ENCODE measurements at regions not wholly inside any gene's neighbourhood (a gene's known extent, or its start where the extent isn't known, plus 50 kb on each side); places are given as distances from the start of the nearest gene placed in this dataset.
"Not testable (repeated sequence)": the region's sequence is repeated elsewhere in the genome, so short reads cannot be mapped to it uniquely, and the experiment has no call there.

- Histone ChIP-seq H3K27me3 (ENCODE audit: insufficient read depth, low read length) (no peaks in the 10 kb centered on the region), H3K4me1 (ENCODE audit: insufficient read depth, low read length) (peaks cover 16% of the 10 kb centered on the region), H3K27ac (ENCODE audit: low read depth, low read length) (no peak overlapping the region), H3K9me3 (ENCODE audit: control insufficient read depth in 1 of 2, low read length in 2 of 2) (no peaks in the 10 kb centered on the region), H3K4me3 (ENCODE audit: low read length in 2 of 2) (no peak overlapping the region), H3K36me3 (ENCODE audit: insufficient read depth, low read length) (no peaks in the 10 kb centered on the region)
- Mint-ChIP-seq H3K4me3 (no peak overlapping the region), H3K9me3 (no peaks in the 10 kb centered on the region), H3K36me3 (no peaks in the 10 kb centered on the region), H3K27ac (no peak overlapping the region), H3K27me3 (no peaks in the 10 kb centered on the region), H3K4me1 (peaks cover 12 to 20% (median 14%) of the 10 kb centered on the region in 4 donors)
- ChIA-PET CTCF (ENCODE audit: partially characterized antibody) (no interaction called here), POLR2A (ENCODE audit: partially characterized antibody) (no interaction called here)
- DNase-seq = no peak
- intact Hi-C loops (cut with micrococcal nuclease) = no loop called here
These were observed 452.8 kb upstream of the PTGER4 start for GRCh38 chr5:40226906-40227305.

- intact Hi-C loops (cut with micrococcal nuclease); H3K27me3 Mint-ChIP-seq; H3K27ac Mint-ChIP-seq; H3K4me3 Mint-ChIP-seq; H3K36me3 Mint-ChIP-seq; H3K9me3 Mint-ChIP-seq; POLR2A ChIA-PET (ENCODE audit: partially characterized antibody); H3K9me3 ChIP-seq (ENCODE audit: control insufficient read depth in 1 of 2, low read length in 2 of 2); H3K4me3 ChIP-seq (ENCODE audit: low read length in 2 of 2); H3K27me3 ChIP-seq (ENCODE audit: insufficient read depth, low read length); DNase-seq; H3K36me3 ChIP-seq (ENCODE audit: insufficient read depth, low read length); H3K27ac ChIP-seq (ENCODE audit: low read depth, low read length): not testable (repeated sequence)
- CTCF ChIA-PET (ENCODE audit: partially characterized antibody) = interaction anchor here (0.9 kb wide), 1 partner anchor 78 kb away, joined by 4 read pairs; no protein-coding TSS in a partner anchor
- peaks cover 15 to 26% (median 17%) of the 10 kb centered on the region in 4 donors for H3K4me1 Mint-ChIP-seq
- peaks cover 16% of the 10 kb centered on the region for H3K4me1 ChIP-seq (ENCODE audit: insufficient read depth, low read length)
These were observed 454.6 kb upstream of the PTGER4 start for GRCh38 chr5:40225147-40225546.

GRCh38 chr5:40224421-40224820 lies 455.3 kb upstream of the PTGER4 start:
- peaks cover 16% of the 10 kb centered on the region for H3K4me1 ChIP-seq (ENCODE audit: insufficient read depth, low read length)
- no peaks in the 10 kb centered on the region for H3K9me3 ChIP-seq (ENCODE audit: control insufficient read depth in 1 of 2, low read length in 2 of 2)
- no peaks in the 10 kb centered on the region for H3K36me3 ChIP-seq (ENCODE audit: insufficient read depth, low read length)
- H3K4me3 Mint-ChIP-seq = peak overlapping the region in 7 of 8 donors; percentile 8 to 78 (median 48)
- H3K27ac Mint-ChIP-seq = peak overlapping the region in 2 of 7 donors; percentile 11 to 60
- H3K27me3 Mint-ChIP-seq = no peaks in the 10 kb centered on the region
- intact Hi-C loops (cut with micrococcal nuclease) = no loop called here
- ChIA-PET POLR2A (ENCODE audit: partially characterized antibody) (interaction anchor here (1.1 kb wide), 1 partner anchor 18 kb away, joined by 3 read pairs; no protein-coding TSS in a partner anchor), CTCF (ENCODE audit: partially characterized antibody) (no interaction called here)
- no peaks in the 10 kb centered on the region for H3K36me3 Mint-ChIP-seq
- H3K27ac ChIP-seq (ENCODE audit: low read depth, low read length) = no peak overlapping the region
- H3K9me3 Mint-ChIP-seq = no peaks in the 10 kb centered on the region
- DNase-seq = no peak
- H3K4me3 ChIP-seq (ENCODE audit: low read length in 2 of 2) = no peak overlapping the region
- H3K4me1 Mint-ChIP-seq = peaks cover 15 to 30% (median 19%) of the 10 kb centered on the region in 4 donors
- no peaks in the 10 kb centered on the region for H3K27me3 ChIP-seq (ENCODE audit: insufficient read depth, low read length)

- peak overlapping the region in 7 of 8 donors; percentile 1 to 78 (median 48) for H3K4me3 Mint-ChIP-seq
- no peak overlapping the region for H3K4me3 ChIP-seq (ENCODE audit: low read length in 2 of 2)
- H3K36me3 ChIP-seq (ENCODE audit: insufficient read depth, low read length) = no peaks in the 10 kb centered on the region
- H3K27me3 Mint-ChIP-seq = no peaks in the 10 kb centered on the region
- H3K27me3 ChIP-seq (ENCODE audit: insufficient read depth, low read length) = no peaks in the 10 kb centered on the region
- peak; percentile 21 to 53 (median 32) for DNase-seq
- H3K4me1 Mint-ChIP-seq = peaks cover 15 to 30% (median 20%) of the 10 kb centered on the region in 4 donors
- H3K27ac Mint-ChIP-seq = peak overlapping the region in 5 of 7 donors; percentile 1 to 60 (median 11)
- CTCF ChIA-PET (ENCODE audit: partially characterized antibody) = no interaction called here
- POLR2A ChIA-PET (ENCODE audit: partially characterized antibody) = interaction anchor here (1.1 kb wide), 1 partner anchor 18 kb away, joined by 3 read pairs; no protein-coding TSS in a partner anchor
- no peak overlapping the region for H3K27ac ChIP-seq (ENCODE audit: low read depth, low read length)
- H3K36me3 Mint-ChIP-seq = no peaks in the 10 kb centered on the region
- H3K9me3 ChIP-seq (ENCODE audit: control insufficient read depth in 1 of 2, low read length in 2 of 2) = no peaks in the 10 kb centered on the region
- intact Hi-C loops (cut with micrococcal nuclease) = no loop called here
- H3K4me1 ChIP-seq (ENCODE audit: insufficient read depth, low read length) = peaks cover 16% of the 10 kb centered on the region
- H3K9me3 Mint-ChIP-seq = no peaks in the 10 kb centered on the region
These were observed 455.8 kb upstream of the PTGER4 start for GRCh38 chr5:40223884-40224402.

- H3K27ac Mint-ChIP-seq = no peak overlapping the region
- POLR2A ChIA-PET (ENCODE audit: partially characterized antibody) = no interaction called here
- intact Hi-C loops (cut with micrococcal nuclease) = no loop called here
- H3K36me3 Mint-ChIP-seq = no peaks in the 10 kb centered on the region
- H3K4me3 Mint-ChIP-seq = no peak overlapping the region
- no peaks in the 10 kb centered on the region for H3K27me3 Mint-ChIP-seq
- Histone ChIP-seq H3K4me1 (ENCODE audit: insufficient read depth, low read length) (peaks cover 16% of the 10 kb centered on the region), H3K9me3 (ENCODE audit: control insufficient read depth in 1 of 2, low read length in 2 of 2) (no peaks in the 10 kb centered on the region), H3K27ac (ENCODE audit: low read depth, low read length) (no peak overlapping the region), H3K4me3 (ENCODE audit: low read length in 2 of 2) (no peak overlapping the region), H3K36me3 (ENCODE audit: insufficient read depth, low read length) (no peaks in the 10 kb centered on the region), H3K27me3 (ENCODE audit: insufficient read depth, low read length) (no peaks in the 10 kb centered on the region)
- CTCF ChIA-PET (ENCODE audit: partially characterized antibody) = no interaction called here
- DNase-seq = no peak
- H3K4me1 Mint-ChIP-seq = peaks cover 22 to 43% (median 27%) of the 10 kb centered on the region in 4 donors
- H3K9me3 Mint-ChIP-seq = peaks cover 0 to 3% (median 0%) of the 10 kb centered on the region in 8 donors
These were observed 457.9 kb upstream of the PTGER4 start for GRCh38 chr5:40221796-40222195.

GRCh38 chr5:40221255-40221654 lies 458.5 kb upstream of the PTGER4 start:
- H3K27ac Mint-ChIP-seq = no peak overlapping the region
- Histone ChIP-seq H3K4me1 (ENCODE audit: insufficient read depth, low read length) (peaks cover 16% of the 10 kb centered on the region), H3K9me3 (ENCODE audit: control insufficient read depth in 1 of 2, low read length in 2 of 2) (no peaks in the 10 kb centered on the region), H3K4me3 (ENCODE audit: low read length in 2 of 2) (no peak overlapping the region), H3K27me3 (ENCODE audit: insufficient read depth, low read length) (no peaks in the 10 kb centered on the region), H3K27ac (ENCODE audit: low read depth, low read length) (no peak overlapping the region), H3K36me3 (ENCODE audit: insufficient read depth, low read length) (no peaks in the 10 kb centered on the region)
- no peaks in the 10 kb centered on the region for H3K36me3 Mint-ChIP-seq
- peaks cover 22 to 43% (median 27%) of the 10 kb centered on the region in 4 donors for H3K4me1 Mint-ChIP-seq
- intact Hi-C loops (cut with micrococcal nuclease) = no loop called here
- H3K4me3 Mint-ChIP-seq = no peak overlapping the region
- H3K9me3 Mint-ChIP-seq = peaks cover 0 to 3% (median 0%) of the 10 kb centered on the region in 8 donors
- ChIA-PET CTCF (ENCODE audit: partially characterized antibody) (no interaction called here), POLR2A (ENCODE audit: partially characterized antibody) (no interaction called here)
- DNase-seq = no peak
- no peaks in the 10 kb centered on the region for H3K27me3 Mint-ChIP-seq

- H3K36me3 ChIP-seq (ENCODE audit: insufficient read depth, low read length) = no peaks in the 10 kb centered on the region
- H3K9me3 Mint-ChIP-seq = peaks cover 0 to 3% (median 0%) of the 10 kb centered on the region in 8 donors
- no peak for DNase-seq
- H3K4me1 Mint-ChIP-seq = peaks cover 22 to 40% (median 25%) of the 10 kb centered on the region in 4 donors
- POLR2A ChIA-PET (ENCODE audit: partially characterized antibody) = no interaction called here
- H3K4me3 ChIP-seq (ENCODE audit: low read length in 2 of 2) = no peak overlapping the region
- no peaks in the 10 kb centered on the region for H3K27me3 ChIP-seq (ENCODE audit: insufficient read depth, low read length)
- H3K9me3 ChIP-seq (ENCODE audit: control insufficient read depth in 1 of 2, low read length in 2 of 2) = no peaks in the 10 kb centered on the region
- no peaks in the 10 kb centered on the region for H3K27me3 Mint-ChIP-seq
- no peak overlapping the region for H3K27ac ChIP-seq (ENCODE audit: low read depth, low read length)
- H3K36me3 Mint-ChIP-seq = no peaks in the 10 kb centered on the region
- H3K4me3 Mint-ChIP-seq = no peak overlapping the region
- intact Hi-C loops (cut with micrococcal nuclease) = no loop called here
- H3K27ac Mint-ChIP-seq = no peak overlapping the region
- CTCF ChIA-PET (ENCODE audit: partially characterized antibody) = no interaction called here
- peaks cover 16% of the 10 kb centered on the region for H3K4me1 ChIP-seq (ENCODE audit: insufficient read depth, low read length)
These were observed 459.5 kb upstream of the PTGER4 start for GRCh38 chr5:40220260-40220659.
